ENCODE measurements at regions not wholly inside any gene's neighbourhood (a gene's known extent, or its start where the extent isn't known, plus 50 kb on each side); places are given as distances from the start of the nearest gene placed in this dataset.

DNA sequence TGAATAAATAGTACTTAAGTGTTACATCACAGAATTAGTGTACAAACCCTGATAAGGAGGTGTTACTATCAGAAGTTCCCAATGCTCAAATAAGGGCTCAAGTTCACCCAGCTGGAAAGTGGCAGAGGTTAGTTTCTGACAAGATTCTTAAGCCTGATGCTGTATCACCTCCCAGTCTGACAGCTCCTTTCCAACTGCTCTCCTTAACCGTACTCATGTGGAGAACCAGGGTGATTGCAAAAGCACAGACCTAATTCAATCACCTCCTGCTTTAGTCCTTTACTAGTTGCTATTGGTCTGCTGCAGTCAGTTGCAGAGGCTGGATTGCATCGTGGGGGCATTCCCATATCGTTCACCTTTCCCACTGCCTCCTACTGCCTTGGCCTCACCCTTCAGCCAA is 100.4 kb upstream of the ZNF618 start:
- no peaks in the 10 kb centered on the region for H3K36me3 ChIP-seq (ENCODE audit: control insufficient read depth, insufficient read depth, low read length)
- no peaks in the 10 kb centered on the region for H3K4me1 Mint-ChIP-seq
- H3K9ac ChIP-seq (ENCODE audit: extremely low read depth, low read length, poor library complexity, severe bottlenecking) = no peak overlapping the region
- H3K9me3 Mint-ChIP-seq = peaks cover 3% of the 10 kb centered on the region
- TF ChIP-seq, protein P1, sequence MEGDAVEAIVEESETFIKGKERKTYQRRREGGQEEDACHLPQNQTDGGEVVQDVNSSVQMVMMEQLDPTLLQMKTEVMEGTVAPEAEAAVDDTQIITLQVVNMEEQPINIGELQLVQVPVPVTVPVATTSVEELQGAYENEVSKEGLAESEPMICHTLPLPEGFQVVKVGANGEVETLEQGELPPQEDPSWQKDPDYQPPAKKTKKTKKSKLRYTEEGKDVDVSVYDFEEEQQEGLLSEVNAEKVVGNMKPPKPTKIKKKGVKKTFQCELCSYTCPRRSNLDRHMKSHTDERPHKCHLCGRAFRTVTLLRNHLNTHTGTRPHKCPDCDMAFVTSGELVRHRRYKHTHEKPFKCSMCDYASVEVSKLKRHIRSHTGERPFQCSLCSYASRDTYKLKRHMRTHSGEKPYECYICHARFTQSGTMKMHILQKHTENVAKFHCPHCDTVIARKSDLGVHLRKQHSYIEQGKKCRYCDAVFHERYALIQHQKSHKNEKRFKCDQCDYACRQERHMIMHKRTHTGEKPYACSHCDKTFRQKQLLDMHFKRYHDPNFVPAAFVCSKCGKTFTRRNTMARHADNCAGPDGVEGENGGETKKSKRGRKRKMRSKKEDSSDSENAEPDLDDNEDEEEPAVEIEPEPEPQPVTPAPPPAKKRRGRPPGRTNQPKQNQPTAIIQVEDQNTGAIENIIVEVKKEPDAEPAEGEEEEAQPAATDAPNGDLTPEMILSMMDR (conservative IDR thresholded peaks at IDR 0.05) = no peak
- WGBS, 2 experiments (ENCODE audit: insufficient coverage in 1 of 2, insufficient read length in 1 of 2) = 78% methylated on average over 3 of the region's 3 CpGs
- H3K27ac ChIP-seq (ENCODE audit: low read depth, low read length) = no peak overlapping the region
- peaks cover 5% of the 10 kb centered on the region for H3K9me3 ChIP-seq (ENCODE audit: control insufficient read depth, low read length)
- H3K4me3 Mint-ChIP-seq = no peak overlapping the region
- H3K27me3 ChIP-seq (ENCODE audit: control insufficient read depth, insufficient read depth, low read length, poor library complexity, severe bottlenecking) = no peaks in the 10 kb centered on the region
- H3K36me3 Mint-ChIP-seq (ENCODE audit: low read depth) = no peaks in the 10 kb centered on the region
- H3K4me1 ChIP-seq (ENCODE audit: control insufficient read depth, insufficient read depth, low read length) = no peaks in the 10 kb centered on the region
- H3K27me3 Mint-ChIP-seq (ENCODE audit: insufficient read depth) = peaks cover 14% of the 10 kb centered on the region
- no peak overlapping the region for H3K27ac Mint-ChIP-seq
- no peak overlapping the region for H3K4me3 ChIP-seq (ENCODE audit: low read length)
- DNase-seq = no peak

GRCh38 chr9:113776194-113776593 is 99.9 kb upstream of the ZNF618 start:
- WGBS, 2 experiments (ENCODE audit: insufficient coverage in 1 of 2, insufficient read length in 1 of 2) = 88 to 90% methylated on average over 2 to 3 of the region's 3 CpGs
- Mint-ChIP-seq H3K36me3 (ENCODE audit: low read depth) (no peaks in the 10 kb centered on the region), H3K4me3 (no peak overlapping the region), H3K4me1 (no peaks in the 10 kb centered on the region), H3K27me3 (ENCODE audit: insufficient read depth) (peaks cover 13% of the 10 kb centered on the region), H3K9me3 (peaks cover 3% of the 10 kb centered on the region), H3K27ac (no peak overlapping the region)
- Histone ChIP-seq H3K27me3 (ENCODE audit: control insufficient read depth, insufficient read depth, low read length, poor library complexity, severe bottlenecking) (no peaks in the 10 kb centered on the region), H3K4me1 (ENCODE audit: control insufficient read depth, insufficient read depth, low read length) (no peaks in the 10 kb centered on the region), H3K4me3 (ENCODE audit: low read length) (no peak overlapping the region), H3K36me3 (ENCODE audit: control insufficient read depth, insufficient read depth, low read length) (no peaks in the 10 kb centered on the region), H3K9me3 (ENCODE audit: control insufficient read depth, low read length) (peaks cover 5% of the 10 kb centered on the region), H3K27ac (ENCODE audit: low read depth, low read length) (no peak overlapping the region), H3K9ac (ENCODE audit: extremely low read depth, low read length, poor library complexity, severe bottlenecking) (no peak overlapping the region)
- DNase-seq = no peak
- TF ChIP-seq, protein P1 (conservative IDR thresholded peaks at IDR 0.05) = no peak

DNA sequence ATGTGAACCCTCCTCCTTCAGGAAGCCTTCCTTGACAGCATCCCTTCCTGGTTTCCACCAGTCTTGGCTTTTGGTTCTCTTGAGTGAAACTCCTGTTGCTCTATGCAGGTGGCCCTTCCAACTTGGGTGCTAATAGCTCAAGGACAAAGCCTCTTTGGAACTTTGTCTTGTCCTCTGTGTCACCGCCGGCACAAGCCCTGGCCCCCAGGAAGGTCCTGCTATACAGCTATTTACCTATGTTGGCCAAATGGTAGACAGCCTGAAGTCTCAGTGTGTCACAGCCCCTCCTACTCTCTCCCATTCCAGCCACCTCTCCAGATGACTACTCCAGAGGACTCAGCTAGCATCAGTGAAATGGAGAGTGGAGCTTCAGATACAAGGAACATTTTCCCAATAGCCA is 94.7 kb upstream of the ZNF618 start:
- Mint-ChIP-seq H3K27me3 (ENCODE audit: insufficient read depth) (peaks cover 32% of the 10 kb centered on the region), H3K9me3 (no peaks in the 10 kb centered on the region), H3K36me3 (ENCODE audit: low read depth) (no peaks in the 10 kb centered on the region), H3K27ac (no peak overlapping the region), H3K4me3 (no peak overlapping the region), H3K4me1 (no peaks in the 10 kb centered on the region)
- H3K27me3 ChIP-seq (ENCODE audit: control insufficient read depth, insufficient read depth, low read length, poor library complexity, severe bottlenecking) = no peaks in the 10 kb centered on the region
- TF ChIP-seq, protein P1 (conservative IDR thresholded peaks at IDR 0.05) = no peak
- peaks cover 5% of the 10 kb centered on the region for H3K9me3 ChIP-seq (ENCODE audit: control insufficient read depth, low read length)
- no peak overlapping the region for H3K4me3 ChIP-seq (ENCODE audit: low read length)
- H3K36me3 ChIP-seq (ENCODE audit: control insufficient read depth, insufficient read depth, low read length) = no peaks in the 10 kb centered on the region
- H3K4me1 ChIP-seq (ENCODE audit: control insufficient read depth, insufficient read depth, low read length) = no peaks in the 10 kb centered on the region
- no peak for DNase-seq
- WGBS, 2 experiments (ENCODE audit: insufficient coverage in 1 of 2, insufficient read length in 1 of 2) = 97 to 100% methylated on average over 2 of the region's 2 CpGs
- no peak overlapping the region for H3K27ac ChIP-seq (ENCODE audit: low read depth, low read length)
- H3K9ac ChIP-seq (ENCODE audit: extremely low read depth, low read length, poor library complexity, severe bottlenecking) = no peak overlapping the region
